SK-MEL-5 (cell line): ENCODE measurements at regions not wholly inside any gene's neighbourhood (a gene's known extent, or its start where the extent isn't known, plus 50 kb on each side); places are given as distances from the start of the nearest gene placed in this dataset.
"Not testable (repeated sequence)": the region's sequence is repeated elsewhere in the genome, so short reads cannot be mapped to it uniquely, and the experiment has no call there.

Experiments
- DNase-seq: peaks from one replicate; pipeline ENCODE4 v3.0.0-alpha.2; 2016; ENCODE audit warnings: low read depth, low spot score
- in situ Hi-C: cut with HindIII; loops from 2 replicates; pipeline ENCODE4 v1.10.0; 2016; ENCODE audit warnings: low sequenced_read_pairs, high pct_unique_total_duplicates, low pct_unique_long_range_greater_than_20kb

DNA sequence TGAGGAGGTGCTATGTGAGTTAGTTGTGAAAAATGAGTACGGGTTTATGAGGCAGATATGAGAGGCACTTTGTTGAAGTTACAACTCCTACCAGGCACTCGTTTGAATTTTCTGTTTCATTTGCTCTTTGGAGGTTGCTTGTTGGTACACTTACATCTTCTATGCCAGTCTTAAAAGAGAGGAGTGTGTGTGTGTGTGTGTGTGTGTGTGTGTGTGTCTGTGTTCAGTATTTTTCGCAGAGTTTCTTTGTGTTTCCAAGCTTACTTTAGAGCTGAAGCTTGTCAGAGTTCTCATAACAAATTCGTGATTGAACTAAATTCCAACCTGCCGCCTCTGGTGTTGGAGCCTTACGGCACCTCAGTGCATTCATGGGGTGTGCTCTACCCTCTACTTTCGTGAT is 5276.4 kb upstream of the TPTE start:
- in situ Hi-C loops, DNase-seq: not testable (repeated sequence)

DNA sequence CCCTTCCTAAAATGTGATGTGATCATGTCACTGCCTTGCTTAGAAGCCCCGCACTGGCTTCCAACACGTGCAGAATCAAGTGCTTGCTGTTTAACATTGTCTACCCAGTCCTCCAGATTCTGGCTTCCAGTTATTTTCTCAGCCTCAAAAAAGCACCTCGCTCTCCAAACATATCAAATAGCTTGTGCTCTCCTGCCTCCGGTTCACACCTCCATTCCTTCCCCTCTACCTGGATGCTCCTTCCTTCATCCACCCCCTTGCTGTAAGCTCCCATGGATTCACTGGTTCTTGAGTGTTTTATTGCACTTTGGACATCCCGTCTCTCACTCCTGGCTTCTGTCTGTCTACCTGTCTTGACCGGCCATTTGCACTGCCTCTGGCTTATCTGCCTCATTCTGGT is 5275.0 kb upstream of the TPTE start:
- DNase-seq, in situ Hi-C loops: not testable (repeated sequence)

DNA sequence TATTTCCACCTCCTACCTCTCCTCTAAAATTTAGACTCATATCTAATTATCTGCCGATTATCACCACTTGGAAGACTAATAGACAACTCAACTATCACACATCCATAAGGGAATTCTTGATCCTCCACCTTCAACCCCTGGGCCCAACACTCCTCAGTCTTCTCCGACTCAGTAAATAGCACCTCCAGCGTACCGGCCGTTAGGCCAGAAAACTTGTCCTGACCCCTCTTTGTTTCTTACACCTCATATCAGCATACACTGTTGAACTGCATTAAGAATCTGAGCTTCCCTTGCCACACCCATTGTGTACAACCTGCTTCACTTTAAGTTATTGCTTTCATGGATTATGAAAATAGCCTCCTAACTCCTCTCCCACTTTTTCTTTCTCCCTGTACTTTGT is 5274.0 kb upstream of the TPTE start:
- in situ Hi-C loops, DNase-seq: not testable (repeated sequence)

DNA sequence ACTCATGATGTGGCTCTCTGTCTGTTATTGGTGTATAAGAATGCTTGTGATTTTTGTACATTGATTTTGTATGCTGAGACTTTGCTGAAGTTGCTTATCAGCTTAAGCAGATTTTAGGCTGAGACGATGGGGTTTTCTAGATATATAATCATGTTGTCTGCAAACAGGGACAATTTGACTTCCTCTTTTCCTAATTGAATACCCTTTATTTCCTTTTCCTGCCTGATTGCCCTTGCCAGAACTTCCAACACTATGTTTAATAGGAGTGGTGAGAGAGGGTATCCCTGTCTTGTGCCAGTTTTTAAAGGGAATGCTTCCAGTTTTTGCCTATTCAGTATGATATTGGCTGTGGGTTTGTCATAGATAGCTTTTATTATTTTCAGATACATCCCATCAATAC is 5271.3 kb upstream of the TPTE start:
- DNase-seq, in situ Hi-C loops: not testable (repeated sequence)

DNA sequence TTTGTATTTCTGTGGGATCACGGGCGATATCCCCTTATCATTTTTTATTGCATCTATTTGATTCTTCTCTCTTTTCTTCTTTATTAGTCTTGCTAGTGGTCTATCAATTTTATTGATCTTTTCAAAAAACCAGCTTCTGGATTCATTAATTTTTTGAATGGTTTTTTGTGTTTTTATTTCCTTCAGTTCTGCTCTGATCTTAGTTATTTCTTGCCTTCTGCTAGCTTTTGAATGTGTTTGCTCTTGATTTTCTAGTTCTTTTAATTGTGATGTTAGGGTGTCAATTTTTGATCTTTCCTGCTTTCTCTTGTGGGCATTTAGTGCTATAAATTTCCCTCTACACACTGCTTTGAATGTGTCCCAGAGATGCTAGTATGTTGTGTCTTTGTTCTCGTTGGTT is 5270.2 kb upstream of the TPTE start:
- in situ Hi-C loops, DNase-seq: not testable (repeated sequence)

DNA sequence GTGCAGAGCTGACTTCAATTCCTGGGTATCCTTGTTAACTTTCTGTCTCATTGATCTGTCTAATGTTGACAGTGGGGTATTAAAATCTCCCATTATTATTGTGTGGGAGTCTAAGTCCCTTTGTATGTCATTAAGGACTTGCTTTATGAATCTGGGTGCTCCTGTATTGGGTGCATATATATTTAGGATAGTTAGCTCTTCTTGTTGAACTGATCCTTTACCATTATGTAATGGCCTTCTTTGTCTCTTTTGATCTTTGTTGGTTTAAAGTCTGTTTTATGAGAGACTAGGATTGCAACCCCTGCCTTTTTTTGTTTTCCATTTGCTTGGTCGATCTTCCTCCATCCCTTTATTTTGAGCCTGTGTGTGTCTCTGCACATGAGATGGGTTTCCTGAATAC is 5269.5 kb upstream of the TPTE start:
- DNase-seq, in situ Hi-C loops: not testable (repeated sequence)
